Right lobe of liver (tissue), 6 donors: ENCODE measurements at regions not wholly inside any gene's neighbourhood (a gene's known extent, or its start where the extent isn't known, plus 50 kb on each side); places are given as distances from the start of the nearest gene placed in this dataset.
A peak's percentile ranks its signal among the peaks of the same experiment; 100 is the strongest.

ENCODE experiments used
- ATAC-seq, 4 donors: fragments of 200-7000 bp; cut with Tn5 transposase; one replicate each; pipeline ENCODE4 v1.9.1; 2020; ENCODE audit warnings: mild to moderate bottlenecking in 4 of 4, moderate library complexity in 4 of 4
- DNase-seq, 3 donors: peaks; one replicate each; pipeline ENCODE4 v3.0.0-alpha.2; 2020
- H3K27ac ChIP-seq, 3 donors: fragments of 200-600 bp; one replicate each; pipeline ENCODE4 v1.8.0; 2022
- H3K27me3 ChIP-seq, 2 donors: fragments of 200-600 bp; one replicate each; pipeline ENCODE4 v1.8.0; 2022
- H3K36me3 ChIP-seq, 4 donors: fragments of 200-600 bp; sonication (generic) in 1 of 4; one replicate each; pipeline versions ENCODE4 v1.5.1 to v1.8.0; 2017 to 2022; ENCODE audit warnings: control low read depth in 1 of 4
- H3K4me1 ChIP-seq, 4 donors: fragments of 200-600 bp; sonication (generic) in 1 of 4; one replicate each; pipeline versions ENCODE4 v1.5.1 to v1.8.0; 2017 to 2022; ENCODE audit warnings: control low read depth in 1 of 4
- H3K4me3 ChIP-seq, 3 donors: fragments of 200-600 bp; one replicate each; pipeline ENCODE4 v1.8.0; 2022
- H3K9me3 ChIP-seq, 4 donors: fragments of 200-600 bp; sonication (generic) in 1 of 4; one replicate each; pipeline versions ENCODE4 v1.5.1 to v1.8.0; 2017 to 2022; ENCODE audit warnings: control low read depth in 1 of 4
- POLR2A ChIP-seq: fragments of 450-650 bp; IDR thresholded peaks from one replicate; pipeline ENCODE4 v1.6.1; 2017; ENCODE audit warnings: antibody characterized with exemption, mild to moderate bottlenecking
- WGBS: methylation state at CpG from one replicate; pipeline ENCODE4 v1.1.6; 2018; ENCODE audit warnings: low coverage, low lambda C conversion rate; ENCODE audit not compliant: insufficient coverage; ENCODE audit errors: missing lambda C conversion rate; 5-methylcytosine and 5-hydroxymethylcytosine counted together
- intact Hi-C, 2 donors: fragments of 100-400 bp; cut with DNase I; formaldehyde crosslinking; loops; one replicate each; pipeline versions ENCODE4 v1.11.2 to v1.14.1; 2022
- TF ChIP-seq, protein P1 (sequence below), 4 donors: fragments of 200-600 bp in 3 of 4; fragments of 450-650 bp in 1 of 4; IDR thresholded peaks; one replicate each; pipeline versions ENCODE4 v1.5.1 to v1.8.0; 2016 to 2022; ENCODE audit warnings: antibody characterized with exemption in 4 of 4, mild to moderate bottlenecking in 2 of 4
- donor health status: DM: no; HTN: yes; CAD: no.
- donor health status: DM: no; HTN: no; CAD: no.
- donor health status: DM: no; HTN: no; CAD: no.
- donor health status: DM: no; HTN: yes; CAD: no.
- donor health status: DM: no; HTN: yes; CAD: no.

- ATAC-seq: no peak
- Histone ChIP-seq H3K36me3 (no peaks in the 10 kb centered on the region), H3K4me1 (peaks cover 0 to 41% (median 9%) of the 10 kb centered on the region in 4 donors), H3K27ac (no peak overlapping the region), H3K9me3 (no peaks in the 10 kb centered on the region), H3K4me3 (no peak overlapping the region), H3K27me3 (no peaks in the 10 kb centered on the region)
- peak in 1 of 3 donors; percentile 30 for DNase-seq
- intact Hi-C loops: no loop called here
- TF ChIP-seq, protein P1, sequence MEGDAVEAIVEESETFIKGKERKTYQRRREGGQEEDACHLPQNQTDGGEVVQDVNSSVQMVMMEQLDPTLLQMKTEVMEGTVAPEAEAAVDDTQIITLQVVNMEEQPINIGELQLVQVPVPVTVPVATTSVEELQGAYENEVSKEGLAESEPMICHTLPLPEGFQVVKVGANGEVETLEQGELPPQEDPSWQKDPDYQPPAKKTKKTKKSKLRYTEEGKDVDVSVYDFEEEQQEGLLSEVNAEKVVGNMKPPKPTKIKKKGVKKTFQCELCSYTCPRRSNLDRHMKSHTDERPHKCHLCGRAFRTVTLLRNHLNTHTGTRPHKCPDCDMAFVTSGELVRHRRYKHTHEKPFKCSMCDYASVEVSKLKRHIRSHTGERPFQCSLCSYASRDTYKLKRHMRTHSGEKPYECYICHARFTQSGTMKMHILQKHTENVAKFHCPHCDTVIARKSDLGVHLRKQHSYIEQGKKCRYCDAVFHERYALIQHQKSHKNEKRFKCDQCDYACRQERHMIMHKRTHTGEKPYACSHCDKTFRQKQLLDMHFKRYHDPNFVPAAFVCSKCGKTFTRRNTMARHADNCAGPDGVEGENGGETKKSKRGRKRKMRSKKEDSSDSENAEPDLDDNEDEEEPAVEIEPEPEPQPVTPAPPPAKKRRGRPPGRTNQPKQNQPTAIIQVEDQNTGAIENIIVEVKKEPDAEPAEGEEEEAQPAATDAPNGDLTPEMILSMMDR (IDR thresholded peaks at IDR 0.05): no peak
- no peak for TF ChIP-seq POLR2A
- 82% methylated on average over 4 of the region's 6 CpGs for WGBS
These were observed 250.4 kb downstream of the MRTFB start for GRCh38 chr16:14321542-14321941.

DNA sequence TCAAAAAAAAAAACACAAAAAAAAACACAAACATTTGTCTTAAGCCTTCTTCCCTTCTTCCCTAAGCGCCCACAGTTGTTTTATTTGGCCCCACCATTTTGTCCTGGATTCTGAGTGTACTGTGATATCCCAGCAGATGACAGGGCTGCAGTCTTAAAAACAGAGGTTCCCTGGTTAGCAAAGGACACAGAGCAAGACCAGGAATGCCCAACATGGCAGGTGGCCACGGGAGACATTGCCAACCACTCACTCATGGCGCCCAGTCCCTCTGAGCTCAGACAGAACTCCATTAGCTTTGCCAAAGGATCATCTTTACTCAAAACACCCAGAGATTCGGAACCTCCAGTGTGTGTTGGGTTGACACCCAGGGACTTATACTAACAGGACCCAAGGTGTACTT lies 249.3 kb downstream of the MRTFB start:
- Histone ChIP-seq H3K27me3 (no peaks in the 10 kb centered on the region), H3K4me3 (no peak overlapping the region), H3K27ac (no peak overlapping the region), H3K9me3 (no peaks in the 10 kb centered on the region), H3K4me1 (peaks cover 0 to 29% (median 3%) of the 10 kb centered on the region in 4 donors), H3K36me3 (no peaks in the 10 kb centered on the region)
- intact Hi-C loops: no loop called here
- TF ChIP-seq, protein P1 (IDR thresholded peaks at IDR 0.05): no peak
- TF ChIP-seq POLR2A: no peak
- WGBS: 96% methylated on average over 3 of the region's 4 CpGs
- ATAC-seq (no peak), DNase-seq (peak in 1 of 3 donors; percentile 14)
